HEK293 (cell line): ENCODE measurements at regions not wholly inside any gene's neighbourhood (a gene's known extent, or its start where the extent isn't known, plus 50 kb on each side); places are given as distances from the start of the nearest gene placed in this dataset.

ENCODE experiments used
- CTCF ChIA-PET: fragments of 350-600 bp; formaldehyde crosslinking; extraction: SDS; loops from one replicate; lab custom pipeline; 2021; ENCODE audit warnings: antibody characterized with exemption; lab: Yijun Ruan, JAX
- POLR2A ChIA-PET: fragments of 300-600 bp; formaldehyde crosslinking; extraction: SDS; loops from one replicate; lab custom pipeline; 2020; ENCODE audit warnings: antibody characterized with exemption, inconsistent platforms; lab: Yijun Ruan, JAX
- H3K27ac ChIP-seq: fragments of 200-500 bp; sonication (Bioruptor generic); 2 replicates; pipeline ENCODE4 v1.5.1; 2014; ENCODE audit warnings: low read depth, low read length, control low read depth, inconsistent platforms; ENCODE audit errors: extremely low read depth
- H3K36me3 ChIP-seq, 2 experiments: fragments of 200-500 bp in 1 of 2; sonication (Bioruptor generic) in 1 of 2; 1 replicate in 1 of 2; 2 replicates in 1 of 2; pipeline ENCODE4 v1.5.1; 2014 to 2017; ENCODE audit warnings: inconsistent platforms in 2 of 2, low read length in 2 of 2; ENCODE audit not compliant: control insufficient read depth in 2 of 2, insufficient read depth in 1 of 2
- H3K4me1 ChIP-seq: fragments of 200-500 bp; sonication (Bioruptor generic); 2 replicates; pipeline ENCODE4 v1.5.1; 2014; ENCODE audit warnings: mild to moderate bottlenecking, low read length, inconsistent platforms; ENCODE audit not compliant: control insufficient read depth, insufficient read depth
- H3K4me3 ChIP-seq: 2 replicates; pipeline ENCODE4 v1.5.1; 2011; ENCODE audit warnings: low read depth, mild to moderate bottlenecking, control low read depth, low read length, moderate library complexity
- H3K9me3 ChIP-seq: fragments of 200-500 bp; sonication (Bioruptor generic); 2 replicates; pipeline ENCODE4 v1.5.1; 2014; ENCODE audit warnings: low read depth, low read length, inconsistent platforms; ENCODE audit not compliant: control insufficient read depth, insufficient read depth
- BCL11B ChIP-seq: fragments of 450-650 bp; formaldehyde crosslinking; IDR thresholded peaks from 2 replicates; pipeline ENCODE4 v1.5.1; 2016; ENCODE audit warnings: low read depth, missing biosample characterization, missing genetic modification characterization
- HIC1 ChIP-seq: fragments of 450-650 bp; formaldehyde crosslinking; IDR thresholded peaks from 2 replicates; pipeline ENCODE4 v1.5.1; 2016; ENCODE audit warnings: missing biosample characterization, missing genetic modification characterization
- HOXD13 ChIP-seq: sonication (generic); formaldehyde crosslinking; IDR thresholded peaks from 2 replicates; pipeline ENCODE4 v1.8.0; 2022; ENCODE audit warnings: missing genetic modification reagents, borderline replicate concordance
- MEIS1 ChIP-seq: sonication (generic); formaldehyde crosslinking; IDR thresholded peaks from 2 replicates; pipeline ENCODE4 v1.8.1; 2022; ENCODE audit warnings: missing genetic modification reagents, mild to moderate bottlenecking, borderline replicate concordance
- WT1 ChIP-seq: fragments of 450-650 bp; formaldehyde crosslinking; IDR thresholded peaks from 2 replicates; pipeline ENCODE4 v1.5.1; 2016; ENCODE audit warnings: missing biosample characterization, missing genetic modification characterization
- YY1 ChIP-seq: fragments of 450-650 bp; formaldehyde crosslinking; IDR thresholded peaks from 2 replicates; pipeline ENCODE4 v1.5.1; 2018; ENCODE audit warnings: missing biosample characterization, missing genetic modification characterization
- ZBTB17 ChIP-seq: fragments of 450-650 bp; formaldehyde crosslinking; IDR thresholded peaks from 2 replicates; pipeline ENCODE4 v1.5.1; 2016; ENCODE audit warnings: missing biosample characterization, missing genetic modification characterization
- ZBTB7A ChIP-seq: fragments of 450-650 bp; formaldehyde crosslinking; IDR thresholded peaks from 2 replicates; pipeline ENCODE4 v1.5.1; 2016; ENCODE audit warnings: low read depth, missing biosample characterization, missing genetic modification characterization
- ZEB2 ChIP-seq: fragments of 450-650 bp; formaldehyde crosslinking; IDR thresholded peaks from 2 replicates; pipeline ENCODE4 v1.5.1; 2016; ENCODE audit warnings: missing biosample characterization, missing genetic modification characterization
- ZFP69B ChIP-seq: fragments of 450-650 bp; formaldehyde crosslinking; IDR thresholded peaks from 2 replicates; pipeline ENCODE4 v1.5.1; 2016; ENCODE audit warnings: missing biosample characterization, missing genetic modification characterization
- ZNF121 ChIP-seq: fragments of 450-650 bp; formaldehyde crosslinking; IDR thresholded peaks from 2 replicates; pipeline ENCODE4 v1.5.1; 2016; ENCODE audit warnings: missing biosample characterization, missing genetic modification characterization
- ZNF19 ChIP-seq: fragments of 450-650 bp; formaldehyde crosslinking; IDR thresholded peaks from 2 replicates; pipeline ENCODE4; 2016; ENCODE audit warnings: missing biosample characterization, missing genetic modification characterization, low read depth
- ZNF239 ChIP-seq: fragments of 450-650 bp; formaldehyde crosslinking; IDR thresholded peaks from 2 replicates; pipeline ENCODE4 v1.5.1; 2016; ENCODE audit warnings: missing biosample characterization, missing genetic modification characterization
- ZNF311 ChIP-seq: fragments of 450-650 bp; formaldehyde crosslinking; IDR thresholded peaks from 2 replicates; pipeline ENCODE4 v1.5.1; 2017; ENCODE audit warnings: missing biosample characterization, missing genetic modification characterization, borderline replicate concordance
- ZNF341 ChIP-seq: fragments of 450-650 bp; formaldehyde crosslinking; IDR thresholded peaks from 2 replicates; pipeline ENCODE4; 2016; ENCODE audit warnings: low read depth, missing biosample characterization, missing genetic modification characterization
- ZNF366 ChIP-seq: fragments of 450-650 bp; formaldehyde crosslinking; conservative IDR thresholded peaks from 2 replicates; pipeline ENCODE4 v1.5.1; 2016; ENCODE audit warnings: missing biosample characterization, missing genetic modification characterization
- ZNF48 ChIP-seq: fragments of 450-650 bp; formaldehyde crosslinking; IDR thresholded peaks from 2 replicates; pipeline ENCODE4 v1.5.1; 2016; ENCODE audit warnings: missing biosample characterization, missing genetic modification characterization
- ZNF529 ChIP-seq: fragments of 450-650 bp; formaldehyde crosslinking; IDR thresholded peaks from 2 replicates; pipeline ENCODE4 v1.5.1; 2017; ENCODE audit warnings: missing genetic modification characterization, missing biosample characterization; ENCODE audit not compliant: insufficient replicate concordance
- ZNF549 ChIP-seq: fragments of 450-650 bp; IDR thresholded peaks from 2 replicates; pipeline ENCODE4 v1.5.1; 2018; ENCODE audit warnings: missing biosample characterization, missing genetic modification characterization, mild to moderate bottlenecking, inconsistent platforms, moderate library complexity
- ZNF596 ChIP-seq: fragments of 450-650 bp; IDR thresholded peaks from 2 replicates; pipeline ENCODE4 v1.5.0; 2018; ENCODE audit warnings: missing biosample characterization, mild to moderate bottlenecking, missing genetic modification characterization, moderate library complexity
- ZNF645 ChIP-seq: fragments of 450-650 bp; formaldehyde crosslinking; IDR thresholded peaks from 2 replicates; pipeline ENCODE4; 2016; ENCODE audit warnings: missing biosample characterization, missing genetic modification characterization
- ZSCAN23 ChIP-seq: fragments of 450-650 bp; formaldehyde crosslinking; IDR thresholded peaks from 2 replicates; pipeline ENCODE4 v1.5.1; 2016; ENCODE audit warnings: missing biosample characterization, missing genetic modification characterization
- TF ChIP-seq, protein P1 (sequence below): fragments of 450-650 bp; formaldehyde crosslinking; IDR thresholded peaks from 2 replicates; pipeline ENCODE4 v1.5.1; 2016; ENCODE audit warnings: missing biosample characterization, missing genetic modification characterization
- TF ChIP-seq, protein P2 (sequence below): fragments of 450-650 bp; formaldehyde crosslinking; IDR thresholded peaks from 2 replicates; pipeline ENCODE4 v1.5.1; 2017; ENCODE audit warnings: missing biosample characterization, missing genetic modification characterization
- TF ChIP-seq, protein P3 (sequence below): fragments of 450-650 bp; formaldehyde crosslinking; IDR thresholded peaks from 2 replicates; pipeline ENCODE4 v1.5.1; 2017; ENCODE audit warnings: missing biosample characterization, mild to moderate bottlenecking, missing genetic modification characterization, moderate library complexity

- TF ChIP-seq ZEB2 (tag by site-specific recombination) (no peak), ZNF121 (tag by site-specific recombination) (no peak), BCL11B (no peak), ZBTB7A (tag by site-specific recombination) (no peak), ZSCAN23 (no peak), WT1 (tag by site-specific recombination) (no peak), HOXD13 (no peak), ZNF596 (tag by site-specific recombination) (no peak), ZNF48 (tag by site-specific recombination) (no peak), ZNF311 (tag by site-specific recombination) (no peak), MEIS1 (CRISPR knock-in tag) (no peak), ZNF529 (tag by site-specific recombination) (no peak), ZNF19 (tag by site-specific recombination) (no peak), YY1 (tag by site-specific recombination) (no peak), ZNF341 (tag by site-specific recombination) (no peak), ZBTB17 (tag by site-specific recombination) (no peak), ZNF366 (tag by site-specific recombination) (no peak)
- TF ChIP-seq, protein P1, sequence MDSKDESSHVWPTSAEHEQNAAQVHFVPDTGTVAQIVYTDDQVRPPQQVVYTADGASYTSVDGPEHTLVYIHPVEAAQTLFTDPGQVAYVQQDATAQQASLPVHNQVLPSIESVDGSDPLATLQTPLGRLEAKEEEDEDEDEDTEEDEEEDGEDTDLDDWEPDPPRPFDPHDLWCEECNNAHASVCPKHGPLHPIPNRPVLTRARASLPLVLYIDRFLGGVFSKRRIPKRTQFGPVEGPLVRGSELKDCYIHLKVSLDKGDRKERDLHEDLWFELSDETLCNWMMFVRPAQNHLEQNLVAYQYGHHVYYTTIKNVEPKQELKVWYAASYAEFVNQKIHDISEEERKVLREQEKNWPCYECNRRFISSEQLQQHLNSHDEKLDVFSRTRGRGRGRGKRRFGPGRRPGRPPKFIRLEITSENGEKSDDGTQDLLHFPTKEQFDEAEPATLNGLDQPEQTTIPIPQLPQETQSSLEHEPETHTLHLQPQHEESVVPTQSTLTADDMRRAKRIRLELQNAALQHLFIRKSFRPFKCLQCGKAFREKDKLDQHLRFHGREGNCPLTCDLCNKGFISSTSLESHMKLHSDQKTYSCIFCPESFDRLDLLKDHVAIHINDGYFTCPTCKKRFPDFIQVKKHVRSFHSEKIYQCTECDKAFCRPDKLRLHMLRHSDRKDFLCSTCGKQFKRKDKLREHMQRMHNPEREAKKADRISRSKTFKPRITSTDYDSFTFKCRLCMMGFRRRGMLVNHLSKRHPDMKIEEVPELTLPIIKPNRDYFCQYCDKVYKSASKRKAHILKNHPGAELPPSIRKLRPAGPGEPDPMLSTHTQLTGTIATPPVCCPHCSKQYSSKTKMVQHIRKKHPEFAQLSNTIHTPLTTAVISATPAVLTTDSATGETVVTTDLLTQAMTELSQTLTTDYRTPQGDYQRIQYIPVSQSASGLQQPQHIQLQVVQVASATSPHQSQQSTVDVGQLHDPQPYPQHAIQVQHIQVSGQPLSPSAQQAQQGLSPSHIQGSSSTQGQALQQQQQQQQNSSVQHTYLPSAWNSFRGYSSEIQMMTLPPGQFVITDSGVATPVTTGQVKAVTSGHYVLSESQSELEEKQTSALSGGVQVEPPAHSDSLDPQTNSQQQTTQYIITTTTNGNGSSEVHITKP (tag by site-specific recombination): no peak
- no peaks in the 10 kb centered on the region for H3K36me3 ChIP-seq
- H3K27ac ChIP-seq: no peak overlapping the region
- H3K4me3 ChIP-seq: no peak overlapping the region
- ChIA-PET CTCF (no interaction called here), POLR2A (no interaction called here)
- H3K9me3 ChIP-seq: no peaks in the 10 kb centered on the region
- no peaks in the 10 kb centered on the region for H3K4me1 ChIP-seq
Observed at GRCh38 chr1:86285796-86286195, 110.3 kb downstream of the ODF2L start.

- TF ChIP-seq, protein P2, sequence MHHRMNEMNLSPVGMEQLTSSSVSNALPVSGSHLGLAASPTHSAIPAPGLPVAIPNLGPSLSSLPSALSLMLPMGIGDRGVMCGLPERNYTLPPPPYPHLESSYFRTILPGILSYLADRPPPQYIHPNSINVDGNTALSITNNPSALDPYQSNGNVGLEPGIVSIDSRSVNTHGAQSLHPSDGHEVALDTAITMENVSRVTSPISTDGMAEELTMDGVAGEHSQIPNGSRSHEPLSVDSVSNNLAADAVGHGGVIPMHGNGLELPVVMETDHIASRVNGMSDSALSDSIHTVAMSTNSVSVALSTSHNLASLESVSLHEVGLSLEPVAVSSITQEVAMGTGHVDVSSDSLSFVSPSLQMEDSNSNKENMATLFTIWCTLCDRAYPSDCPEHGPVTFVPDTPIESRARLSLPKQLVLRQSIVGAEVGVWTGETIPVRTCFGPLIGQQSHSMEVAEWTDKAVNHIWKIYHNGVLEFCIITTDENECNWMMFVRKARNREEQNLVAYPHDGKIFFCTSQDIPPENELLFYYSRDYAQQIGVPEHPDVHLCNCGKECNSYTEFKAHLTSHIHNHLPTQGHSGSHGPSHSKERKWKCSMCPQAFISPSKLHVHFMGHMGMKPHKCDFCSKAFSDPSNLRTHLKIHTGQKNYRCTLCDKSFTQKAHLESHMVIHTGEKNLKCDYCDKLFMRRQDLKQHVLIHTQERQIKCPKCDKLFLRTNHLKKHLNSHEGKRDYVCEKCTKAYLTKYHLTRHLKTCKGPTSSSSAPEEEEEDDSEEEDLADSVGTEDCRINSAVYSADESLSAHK (tag by site-specific recombination): no peak
- no peak for TF ChIP-seq HIC1 (tag by site-specific recombination)
- TF ChIP-seq, protein P3, sequence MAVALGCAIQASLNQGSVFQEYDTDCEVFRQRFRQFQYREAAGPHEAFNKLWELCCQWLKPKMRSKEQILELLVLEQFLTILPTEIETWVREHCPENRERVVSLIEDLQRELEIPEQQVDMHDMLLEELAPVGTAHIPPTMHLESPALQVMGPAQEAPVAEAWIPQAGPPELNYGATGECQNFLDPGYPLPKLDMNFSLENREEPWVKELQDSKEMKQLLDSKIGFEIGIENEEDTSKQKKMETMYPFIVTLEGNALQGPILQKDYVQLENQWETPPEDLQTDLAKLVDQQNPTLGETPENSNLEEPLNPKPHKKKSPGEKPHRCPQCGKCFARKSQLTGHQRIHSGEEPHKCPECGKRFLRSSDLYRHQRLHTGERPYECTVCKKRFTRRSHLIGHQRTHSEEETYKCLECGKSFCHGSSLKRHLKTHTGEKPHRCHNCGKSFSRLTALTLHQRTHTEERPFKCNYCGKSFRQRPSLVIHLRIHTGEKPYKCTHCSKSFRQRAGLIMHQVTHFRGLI: no peak
- no peak for TF ChIP-seq ZNF48 (tag by site-specific recombination)
- no peak for TF ChIP-seq ZNF239 (tag by site-specific recombination)
- no peak for TF ChIP-seq ZNF549 (tag by site-specific recombination)
- TF ChIP-seq ZFP69B (tag by site-specific recombination): no peak
- TF ChIP-seq ZNF645 (tag by site-specific recombination): no peak
- H3K27ac ChIP-seq: no peak overlapping the region
- ChIA-PET POLR2A (no interaction called here), CTCF (interaction anchor here (0.5 kb wide), 1 partner anchor 20 kb away, joined by 4 read pairs; no protein-coding TSS in a partner anchor)
- no peaks in the 10 kb centered on the region for H3K4me1 ChIP-seq
- H3K9me3 ChIP-seq: no peaks in the 10 kb centered on the region
- H3K4me3 ChIP-seq: no peak overlapping the region
- H3K36me3 ChIP-seq: no peaks in the 10 kb centered on the region
Observed at GRCh38 chr1:86282611-86283010, 113.5 kb downstream of the ODF2L start.
